ENCODE measurements at regions not wholly inside any gene's neighbourhood (a gene's known extent, or its start where the extent isn't known, plus 50 kb on each side); places are given as distances from the start of the nearest gene placed in this dataset.

DNA sequence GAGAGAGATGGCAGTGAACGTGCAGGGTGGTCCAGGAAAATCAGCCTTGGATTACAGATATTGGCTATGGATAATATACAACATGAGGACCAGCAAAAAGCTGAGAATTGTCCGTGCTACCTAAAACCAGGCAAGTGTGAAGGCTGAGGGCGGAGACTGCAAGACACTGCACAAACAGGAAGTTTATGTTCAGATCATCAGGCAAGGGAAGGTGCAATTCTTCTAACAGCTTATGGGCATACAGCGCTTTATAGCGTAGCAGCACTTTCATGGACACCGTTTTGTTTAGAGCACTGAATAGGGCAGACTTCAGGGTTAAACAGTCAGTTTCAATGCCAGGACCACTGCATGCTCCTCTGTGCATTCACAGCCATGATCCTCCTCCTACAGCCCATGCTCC lies 93.1 kb upstream of the TMEM45B start:
- H3K4me3 ChIP-seq (ENCODE audit: low read length), result no peak overlapping the region
- no peaks in the 10 kb centered on the region for H3K36me3 ChIP-seq (ENCODE audit: control insufficient read depth, insufficient read depth, low read length)
- peaks cover 7% of the 10 kb centered on the region for H3K27me3 ChIP-seq (ENCODE audit: control insufficient read depth, insufficient read depth, low read length)
- WGBS (ENCODE audit: insufficient coverage), result 66% methylated on average over 6 of the region's 6 CpGs
- H3K4me1 ChIP-seq (ENCODE audit: control insufficient read depth, insufficient read depth, low read length), result peaks cover 3% of the 10 kb centered on the region
- no peak for DNase-seq
- no peaks in the 10 kb centered on the region for H3K9me3 ChIP-seq (replicated peaks; ENCODE audit: control insufficient read depth, low read depth, low read length)
- H3K27ac ChIP-seq (ENCODE audit: low read length), result no peak overlapping the region

DNA sequence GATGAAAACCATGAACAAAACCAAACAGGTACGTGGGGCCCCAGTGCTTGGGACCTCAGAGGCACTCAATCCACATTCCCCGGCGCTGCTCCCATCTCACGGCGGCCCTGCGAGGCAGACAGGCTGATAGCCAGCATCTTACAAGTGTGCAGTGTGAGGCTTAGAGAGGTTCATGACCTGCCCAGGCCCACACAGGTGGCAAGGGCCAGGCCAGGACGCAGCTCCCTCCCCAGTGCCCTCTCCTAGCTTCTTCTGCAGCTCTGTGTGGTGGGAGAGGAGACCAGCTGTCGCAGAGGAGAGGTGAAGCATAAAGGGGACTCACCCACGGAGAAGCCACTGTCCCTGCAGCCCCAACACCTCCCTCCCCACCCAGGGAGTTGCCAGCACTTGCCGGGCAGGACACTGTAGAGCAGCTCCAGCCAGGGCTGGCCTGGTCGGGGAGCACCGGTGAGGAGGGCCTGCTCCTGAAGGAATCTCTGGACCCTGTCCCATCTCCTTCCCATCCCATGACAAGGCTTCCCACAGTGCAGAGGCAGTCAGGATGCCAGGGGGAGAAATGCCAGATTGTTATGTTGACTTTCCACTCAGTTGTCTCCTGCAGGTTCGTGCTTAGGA lies 92.4 kb upstream of the TMEM45B start:
- Histone ChIP-seq H3K9me3 (replicated peaks; ENCODE audit: control insufficient read depth, low read depth, low read length) (no peaks in the 10 kb centered on the region), H3K4me3 (ENCODE audit: low read length) (no peak overlapping the region), H3K36me3 (ENCODE audit: control insufficient read depth, insufficient read depth, low read length) (no peaks in the 10 kb centered on the region), H3K4me1 (ENCODE audit: control insufficient read depth, insufficient read depth, low read length) (peaks cover 3% of the 10 kb centered on the region), H3K27me3 (ENCODE audit: control insufficient read depth, insufficient read depth, low read length) (peaks cover 7% of the 10 kb centered on the region), H3K27ac (ENCODE audit: low read length) (no peak overlapping the region)
- 49% methylated on average over 4 of the region's 13 CpGs for WGBS (ENCODE audit: insufficient coverage)
- DNase-seq, result no peak

DNA sequence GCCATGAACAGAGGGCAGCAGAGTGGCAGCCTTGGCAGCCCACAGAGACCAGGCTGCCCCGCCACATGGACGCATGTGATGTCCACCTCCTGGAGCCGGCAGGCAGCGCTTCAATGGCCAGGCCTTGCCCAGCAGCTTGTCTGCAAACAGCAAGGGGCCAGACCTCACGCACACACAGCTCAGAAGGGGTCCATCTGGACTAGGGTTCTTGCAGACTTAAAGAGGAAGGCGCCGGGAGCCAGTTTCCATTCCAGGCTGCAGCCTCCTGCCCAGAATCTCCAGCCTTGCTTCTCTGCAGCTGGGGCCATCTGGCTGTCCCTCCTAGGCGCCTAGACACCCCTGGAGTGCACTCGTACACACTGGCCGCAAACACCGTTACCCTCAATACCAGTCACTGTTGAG lies 91.9 kb upstream of the TMEM45B start:
- 58% methylated on average over 11 of the region's 11 CpGs for WGBS (ENCODE audit: insufficient coverage)
- peaks cover 7% of the 10 kb centered on the region for H3K27me3 ChIP-seq (ENCODE audit: control insufficient read depth, insufficient read depth, low read length)
- H3K9me3 ChIP-seq (replicated peaks; ENCODE audit: control insufficient read depth, low read depth, low read length), result no peaks in the 10 kb centered on the region
- DNase-seq, result no peak
- H3K4me3 ChIP-seq (ENCODE audit: low read length), result no peak overlapping the region
- H3K36me3 ChIP-seq (ENCODE audit: control insufficient read depth, insufficient read depth, low read length), result no peaks in the 10 kb centered on the region
- H3K4me1 ChIP-seq (ENCODE audit: control insufficient read depth, insufficient read depth, low read length), result peaks cover 3% of the 10 kb centered on the region
- H3K27ac ChIP-seq (ENCODE audit: low read length), result no peak overlapping the region

DNA sequence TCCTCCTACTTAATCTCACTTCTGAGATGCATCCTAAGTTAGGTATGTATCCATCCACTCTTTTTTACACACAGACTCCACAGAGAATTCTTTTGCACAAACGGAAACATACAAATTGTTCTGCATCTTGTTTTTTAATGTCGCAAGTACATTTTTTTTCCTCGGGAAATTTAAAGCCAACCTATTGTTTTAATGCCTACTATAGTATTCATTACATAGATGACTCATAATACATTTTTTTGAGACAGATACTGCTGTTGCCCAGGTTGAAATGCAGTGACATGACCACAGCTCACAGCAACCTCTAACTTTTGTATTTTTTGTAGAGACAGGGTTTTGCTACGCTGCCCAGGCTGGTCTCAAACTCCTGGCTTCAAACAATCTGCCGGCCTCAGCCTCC lies 90.8 kb upstream of the TMEM45B start:
- H3K27me3 ChIP-seq (ENCODE audit: control insufficient read depth, insufficient read depth, low read length), result peaks cover 10% of the 10 kb centered on the region
- no peak for DNase-seq
- H3K36me3 ChIP-seq (ENCODE audit: control insufficient read depth, insufficient read depth, low read length), result no peaks in the 10 kb centered on the region
- no peaks in the 10 kb centered on the region for H3K9me3 ChIP-seq (replicated peaks; ENCODE audit: control insufficient read depth, low read depth, low read length)
- no CpG with 5 or more reads among the region's 5 CpGs for WGBS (ENCODE audit: insufficient coverage)
- H3K4me3 ChIP-seq (ENCODE audit: low read length), result no peak overlapping the region
- no peak overlapping the region for H3K27ac ChIP-seq (ENCODE audit: low read length)
- peaks cover 3% of the 10 kb centered on the region for H3K4me1 ChIP-seq (ENCODE audit: control insufficient read depth, insufficient read depth, low read length)

DNA sequence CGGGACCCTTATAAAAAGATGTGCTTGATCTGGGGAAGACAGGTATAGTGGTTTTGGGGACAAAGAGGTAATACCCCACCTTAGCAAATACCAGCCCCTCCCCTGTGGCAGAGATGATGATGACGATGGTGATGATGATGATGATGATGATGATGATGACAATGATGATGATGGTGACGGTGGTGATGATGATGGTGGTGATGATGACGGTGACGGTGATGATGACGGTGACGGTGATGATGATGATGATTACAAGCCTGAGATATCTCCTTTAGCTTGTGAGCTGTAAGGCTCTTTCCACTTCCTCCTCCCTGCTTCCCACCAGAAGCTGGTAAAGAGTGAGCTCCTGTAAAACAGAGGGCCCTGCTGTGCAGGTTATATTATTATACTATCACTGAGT lies 89.5 kb upstream of the TMEM45B start:
- WGBS (ENCODE audit: insufficient coverage), result no CpG with 5 or more reads among the region's 7 CpGs
- Histone ChIP-seq H3K4me3 (ENCODE audit: low read length) (no peak overlapping the region), H3K36me3 (ENCODE audit: control insufficient read depth, insufficient read depth, low read length) (no peaks in the 10 kb centered on the region), H3K4me1 (ENCODE audit: control insufficient read depth, insufficient read depth, low read length) (peaks cover 3% of the 10 kb centered on the region), H3K27me3 (ENCODE audit: control insufficient read depth, insufficient read depth, low read length) (peaks cover 12% of the 10 kb centered on the region), H3K9me3 (replicated peaks; ENCODE audit: control insufficient read depth, low read depth, low read length) (no peaks in the 10 kb centered on the region), H3K27ac (ENCODE audit: low read length) (no peak overlapping the region)
- DNase-seq, result no peak

DNA sequence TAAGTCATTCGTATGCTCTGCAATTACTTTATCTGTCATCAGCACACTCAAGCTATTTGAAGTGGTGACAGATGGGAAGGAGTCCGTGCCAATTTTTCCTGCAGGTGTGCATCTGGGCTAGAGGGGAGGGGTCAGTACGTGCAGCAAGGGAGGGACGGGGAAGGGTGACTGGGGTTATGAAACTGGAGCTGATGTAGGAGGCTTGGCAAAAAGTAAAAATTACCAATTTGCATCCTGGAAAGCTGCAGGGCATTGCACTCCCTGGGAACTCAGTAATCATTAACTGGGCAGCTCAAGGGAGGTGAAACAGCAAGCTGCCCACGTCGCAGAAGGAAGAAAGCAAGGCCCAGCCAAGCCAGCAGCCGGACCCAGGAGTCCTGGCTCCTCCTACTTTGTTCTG lies 87.1 kb upstream of the TMEM45B start:
- H3K27ac ChIP-seq (ENCODE audit: low read length), result no peak overlapping the region
- H3K36me3 ChIP-seq (ENCODE audit: control insufficient read depth, insufficient read depth, low read length), result no peaks in the 10 kb centered on the region
- DNase-seq, result no peak
- H3K4me3 ChIP-seq (ENCODE audit: low read length), result no peak overlapping the region
- no peaks in the 10 kb centered on the region for H3K4me1 ChIP-seq (ENCODE audit: control insufficient read depth, insufficient read depth, low read length)
- WGBS (ENCODE audit: insufficient coverage), result 26% methylated on average over 4 of the region's 7 CpGs
- peaks cover 18% of the 10 kb centered on the region for H3K27me3 ChIP-seq (ENCODE audit: control insufficient read depth, insufficient read depth, low read length)
- no peaks in the 10 kb centered on the region for H3K9me3 ChIP-seq (replicated peaks; ENCODE audit: control insufficient read depth, low read depth, low read length)

DNA sequence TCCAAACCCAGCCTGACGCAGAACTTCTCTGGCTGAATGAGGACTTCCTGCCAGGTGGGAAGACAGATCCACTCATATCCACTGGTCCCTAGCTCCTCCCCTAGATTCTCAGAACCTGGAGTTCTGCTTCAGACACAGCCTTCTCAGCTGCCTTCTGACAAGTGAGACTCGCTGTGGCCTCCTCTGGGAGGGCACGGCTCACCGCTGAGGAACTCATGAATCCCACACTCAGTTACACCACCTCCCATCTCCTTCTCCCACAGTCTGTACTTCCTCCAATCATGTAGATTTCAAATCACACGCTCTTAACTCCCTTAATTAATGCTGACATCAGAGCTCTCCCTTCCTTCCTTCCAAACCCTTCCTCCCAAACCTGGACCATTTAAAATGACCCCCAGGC lies 86.4 kb upstream of the TMEM45B start:
- no peak overlapping the region for H3K27ac ChIP-seq (ENCODE audit: low read length)
- H3K27me3 ChIP-seq (ENCODE audit: control insufficient read depth, insufficient read depth, low read length), result peaks cover 17% of the 10 kb centered on the region
- no peak for DNase-seq
- no peak overlapping the region for H3K4me3 ChIP-seq (ENCODE audit: low read length)
- no peaks in the 10 kb centered on the region for H3K9me3 ChIP-seq (replicated peaks; ENCODE audit: control insufficient read depth, low read depth, low read length)
- no peaks in the 10 kb centered on the region for H3K36me3 ChIP-seq (ENCODE audit: control insufficient read depth, insufficient read depth, low read length)
- no peaks in the 10 kb centered on the region for H3K4me1 ChIP-seq (ENCODE audit: control insufficient read depth, insufficient read depth, low read length)
- WGBS (ENCODE audit: insufficient coverage), result 65% methylated on average over 5 of the region's 5 CpGs

DNA sequence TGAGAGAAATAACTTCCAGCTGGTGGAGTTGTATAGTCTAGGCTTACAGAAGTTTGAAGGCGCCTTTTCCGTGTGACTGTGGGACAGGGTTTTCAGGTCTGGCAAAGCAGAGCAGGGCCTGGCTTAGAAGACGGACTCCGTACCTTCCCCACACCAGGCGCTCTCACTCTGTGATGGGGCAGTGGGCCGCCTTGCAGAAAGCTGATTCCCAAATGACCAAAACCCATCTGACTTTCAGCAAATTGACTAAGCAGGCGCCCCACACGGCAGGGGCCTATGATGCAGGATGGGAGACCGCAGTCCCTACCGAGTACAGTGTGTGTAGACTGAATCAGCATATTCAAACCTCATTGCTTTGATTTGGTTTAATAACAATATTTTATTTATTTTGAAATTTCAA lies 85.8 kb upstream of the TMEM45B start:
- Histone ChIP-seq H3K4me3 (ENCODE audit: low read length) (no peak overlapping the region), H3K27me3 (ENCODE audit: control insufficient read depth, insufficient read depth, low read length) (peaks cover 15% of the 10 kb centered on the region), H3K27ac (ENCODE audit: low read length) (no peak overlapping the region), H3K9me3 (replicated peaks; ENCODE audit: control insufficient read depth, low read depth, low read length) (no peaks in the 10 kb centered on the region), H3K36me3 (ENCODE audit: control insufficient read depth, insufficient read depth, low read length) (no peaks in the 10 kb centered on the region), H3K4me1 (ENCODE audit: control insufficient read depth, insufficient read depth, low read length) (no peaks in the 10 kb centered on the region)
- DNase-seq, result no peak
- no CpG with 5 or more reads among the region's 10 CpGs for WGBS (ENCODE audit: insufficient coverage)

DNA sequence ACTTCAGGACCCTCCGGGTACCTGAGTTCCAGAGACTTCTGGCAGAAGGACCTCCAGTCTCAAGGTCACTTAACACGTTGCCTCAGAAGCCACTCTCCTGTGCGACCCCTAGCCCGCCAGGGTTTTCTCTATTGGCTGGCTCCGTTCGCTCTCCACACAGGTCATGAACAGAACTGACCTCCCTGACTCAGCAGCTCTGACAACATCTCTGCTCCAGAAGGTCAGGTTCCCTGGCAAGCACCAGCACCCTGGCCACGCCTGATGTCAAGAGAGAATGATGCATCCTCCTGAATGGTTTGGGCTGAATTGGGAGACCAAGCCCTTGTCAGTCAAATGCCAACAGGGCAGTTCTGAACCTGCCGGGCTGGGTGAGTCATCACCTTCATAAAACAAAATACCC lies 84.3 kb upstream of the TMEM45B start:
- no peak overlapping the region for H3K4me3 ChIP-seq (ENCODE audit: low read length)
- no peaks in the 10 kb centered on the region for H3K4me1 ChIP-seq (ENCODE audit: control insufficient read depth, insufficient read depth, low read length)
- WGBS (ENCODE audit: insufficient coverage), result 68% methylated on average over 7 of the region's 8 CpGs
- no peaks in the 10 kb centered on the region for H3K9me3 ChIP-seq (replicated peaks; ENCODE audit: control insufficient read depth, low read depth, low read length)
- H3K27ac ChIP-seq (ENCODE audit: low read length), result no peak overlapping the region
- no peak for DNase-seq
- H3K36me3 ChIP-seq (ENCODE audit: control insufficient read depth, insufficient read depth, low read length), result no peaks in the 10 kb centered on the region
- H3K27me3 ChIP-seq (ENCODE audit: control insufficient read depth, insufficient read depth, low read length), result peaks cover 11% of the 10 kb centered on the region

DNA sequence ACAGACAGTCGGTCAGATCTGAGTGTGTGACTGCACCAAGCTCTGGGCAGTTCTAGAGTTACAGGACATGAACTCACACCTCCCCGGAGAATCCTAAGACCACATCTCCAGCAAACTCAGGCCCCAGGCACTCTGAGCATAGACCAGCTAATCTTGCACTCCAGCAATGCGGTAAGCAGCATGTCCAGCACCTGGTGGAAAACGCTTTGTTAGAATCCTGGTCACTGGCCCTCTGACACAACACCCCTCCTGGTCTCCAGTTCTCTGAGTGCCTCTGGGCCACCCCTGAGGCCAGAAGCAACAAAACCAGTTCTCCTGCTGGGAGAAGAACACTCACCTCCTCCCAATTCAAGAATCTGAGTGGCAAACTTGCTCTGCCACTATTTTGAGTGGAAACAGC lies 82.7 kb upstream of the TMEM45B start:
- Histone ChIP-seq H3K27ac (ENCODE audit: low read length) (no peak overlapping the region), H3K4me3 (ENCODE audit: low read length) (no peak overlapping the region), H3K4me1 (ENCODE audit: control insufficient read depth, insufficient read depth, low read length) (no peaks in the 10 kb centered on the region), H3K36me3 (ENCODE audit: control insufficient read depth, insufficient read depth, low read length) (no peaks in the 10 kb centered on the region), H3K27me3 (ENCODE audit: control insufficient read depth, insufficient read depth, low read length) (peaks cover 11% of the 10 kb centered on the region), H3K9me3 (replicated peaks; ENCODE audit: control insufficient read depth, low read depth, low read length) (no peaks in the 10 kb centered on the region)
- WGBS (ENCODE audit: insufficient coverage), result no CpG with 5 or more reads among the region's 4 CpGs
- DNase-seq, result no peak

DNA sequence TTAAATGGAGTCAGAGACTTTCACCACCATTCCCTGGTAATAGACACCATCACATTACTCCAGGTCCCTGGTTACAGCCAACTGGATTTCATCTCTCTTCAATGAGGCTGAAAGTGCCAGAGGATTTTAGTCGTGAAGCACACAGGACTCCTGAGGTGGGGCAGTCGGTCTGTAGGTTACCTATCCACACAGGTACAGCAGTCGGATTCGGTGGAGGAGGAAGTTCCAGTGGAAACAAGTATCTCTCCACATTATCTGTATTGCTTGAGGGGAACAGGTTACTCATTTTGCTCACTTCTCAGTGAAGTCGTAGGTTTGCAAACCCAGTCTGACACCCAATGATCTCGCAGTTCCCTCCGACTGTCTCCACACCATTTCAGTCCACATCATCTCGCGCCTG lies 82.3 kb upstream of the TMEM45B start:
- no peaks in the 10 kb centered on the region for H3K4me1 ChIP-seq (ENCODE audit: control insufficient read depth, insufficient read depth, low read length)
- 92% methylated on average over 5 of the region's 9 CpGs for WGBS (ENCODE audit: insufficient coverage)
- H3K36me3 ChIP-seq (ENCODE audit: control insufficient read depth, insufficient read depth, low read length), result no peaks in the 10 kb centered on the region
- no peak for DNase-seq
- H3K9me3 ChIP-seq (replicated peaks; ENCODE audit: control insufficient read depth, low read depth, low read length), result no peaks in the 10 kb centered on the region
- H3K27ac ChIP-seq (ENCODE audit: low read length), result no peak overlapping the region
- H3K4me3 ChIP-seq (ENCODE audit: low read length), result no peak overlapping the region
- H3K27me3 ChIP-seq (ENCODE audit: control insufficient read depth, insufficient read depth, low read length), result peaks cover 11% of the 10 kb centered on the region

Measured in muscle of leg (tissue), 3 donors.